ENCODE measurements at regions not wholly inside any gene's neighbourhood (a gene's known extent, or its start where the extent isn't known, plus 50 kb on each side); places are given as distances from the start of the nearest gene placed in this dataset.

DNA sequence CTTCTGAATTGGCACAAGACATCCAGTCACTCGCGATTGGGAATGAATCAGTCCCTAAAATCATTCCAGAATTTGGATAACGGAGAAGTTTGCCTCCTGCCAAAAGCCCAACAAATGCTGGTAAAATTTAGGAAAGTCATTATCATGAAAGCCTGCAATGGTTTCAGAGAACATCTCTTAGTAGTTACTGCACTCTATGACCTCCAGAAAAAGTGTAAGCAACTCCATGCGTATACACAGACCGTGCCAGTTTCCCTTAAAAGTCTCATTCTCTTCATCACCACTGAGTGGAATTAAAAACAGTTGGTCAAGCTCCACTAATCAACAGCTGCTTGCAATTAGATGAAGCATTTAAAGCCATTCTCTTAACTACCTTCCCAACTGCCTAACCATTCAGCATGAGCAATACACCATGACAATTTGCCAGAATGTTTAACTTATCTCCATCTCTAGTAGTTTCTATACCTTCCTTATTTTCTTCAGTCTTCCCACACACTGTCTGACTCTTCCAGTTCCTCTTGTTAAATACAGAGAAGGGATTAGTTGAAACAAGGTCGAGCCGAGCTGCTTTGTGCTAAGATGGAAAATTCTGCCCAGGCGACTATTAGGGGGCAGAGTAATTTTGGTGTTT, 183.6 kb upstream of the PRDM1 start:
- H3K4me3 ChIP-seq: no peak overlapping the region
- WGBS, 3 donors: 43 to 57% (median 43%) methylated on average over 8 of the region's 8 CpGs

DNA sequence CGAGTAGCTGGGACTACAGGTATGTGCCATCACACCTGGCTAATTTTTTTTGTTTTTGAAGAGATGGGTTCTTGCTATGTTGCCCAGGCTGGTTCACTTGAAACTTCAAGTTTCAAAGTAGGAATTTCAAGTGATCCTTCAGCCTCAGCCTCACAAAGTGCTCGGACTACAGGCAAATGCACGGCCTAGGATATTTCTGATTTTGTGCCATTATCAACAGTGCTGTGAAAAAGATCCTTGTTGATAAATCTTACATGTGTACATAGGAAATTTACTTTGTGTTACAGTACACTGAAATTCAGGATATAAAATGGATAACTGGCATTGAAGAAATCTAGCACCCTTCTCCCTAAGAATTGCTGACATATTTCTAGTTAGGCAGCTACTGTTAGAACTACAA, 184.6 kb upstream of the PRDM1 start:
- TF ChIP-seq, protein P1, sequence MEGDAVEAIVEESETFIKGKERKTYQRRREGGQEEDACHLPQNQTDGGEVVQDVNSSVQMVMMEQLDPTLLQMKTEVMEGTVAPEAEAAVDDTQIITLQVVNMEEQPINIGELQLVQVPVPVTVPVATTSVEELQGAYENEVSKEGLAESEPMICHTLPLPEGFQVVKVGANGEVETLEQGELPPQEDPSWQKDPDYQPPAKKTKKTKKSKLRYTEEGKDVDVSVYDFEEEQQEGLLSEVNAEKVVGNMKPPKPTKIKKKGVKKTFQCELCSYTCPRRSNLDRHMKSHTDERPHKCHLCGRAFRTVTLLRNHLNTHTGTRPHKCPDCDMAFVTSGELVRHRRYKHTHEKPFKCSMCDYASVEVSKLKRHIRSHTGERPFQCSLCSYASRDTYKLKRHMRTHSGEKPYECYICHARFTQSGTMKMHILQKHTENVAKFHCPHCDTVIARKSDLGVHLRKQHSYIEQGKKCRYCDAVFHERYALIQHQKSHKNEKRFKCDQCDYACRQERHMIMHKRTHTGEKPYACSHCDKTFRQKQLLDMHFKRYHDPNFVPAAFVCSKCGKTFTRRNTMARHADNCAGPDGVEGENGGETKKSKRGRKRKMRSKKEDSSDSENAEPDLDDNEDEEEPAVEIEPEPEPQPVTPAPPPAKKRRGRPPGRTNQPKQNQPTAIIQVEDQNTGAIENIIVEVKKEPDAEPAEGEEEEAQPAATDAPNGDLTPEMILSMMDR (IDR thresholded peaks at IDR 0.05): no peak
- Histone ChIP-seq H3K4me3 (no peak overlapping the region), H3K27me3 (ENCODE audit: insufficient read depth in 3 of 3, low read length in 2 of 3) (no peaks in the 10 kb centered on the region), H3K36me3 (ENCODE audit: insufficient read depth in 1 of 2, low read depth in 1 of 2) (no peaks in the 10 kb centered on the region), H3K27ac (no peak overlapping the region), H3K9me3 (no peaks in the 10 kb centered on the region), H3K4me1 (no peaks in the 10 kb centered on the region)
- DNase-seq (no peak), ATAC-seq (no peak)
- 93 to 95% (median 94%) methylated on average over 3 of the region's 3 CpGs for WGBS, 3 donors
- intact Hi-C loops (cut with DNase I): no loop called here

More for the DNA sequence above, 183.6 kb upstream of the PRDM1 start:
- TF ChIP-seq, protein P1 (IDR thresholded peaks at IDR 0.05): no peak
- Histone ChIP-seq H3K27me3 (ENCODE audit: insufficient read depth in 3 of 3, low read length in 2 of 3) (no peaks in the 10 kb centered on the region), H3K36me3 (ENCODE audit: insufficient read depth in 1 of 2, low read depth in 1 of 2) (no peaks in the 10 kb centered on the region), H3K9me3 (no peaks in the 10 kb centered on the region), H3K4me1 (no peaks in the 10 kb centered on the region), H3K27ac (no peak overlapping the region)
- no peak for DNase-seq
- ATAC-seq: no peak
- intact Hi-C loops (cut with DNase I): no loop called here

DNA sequence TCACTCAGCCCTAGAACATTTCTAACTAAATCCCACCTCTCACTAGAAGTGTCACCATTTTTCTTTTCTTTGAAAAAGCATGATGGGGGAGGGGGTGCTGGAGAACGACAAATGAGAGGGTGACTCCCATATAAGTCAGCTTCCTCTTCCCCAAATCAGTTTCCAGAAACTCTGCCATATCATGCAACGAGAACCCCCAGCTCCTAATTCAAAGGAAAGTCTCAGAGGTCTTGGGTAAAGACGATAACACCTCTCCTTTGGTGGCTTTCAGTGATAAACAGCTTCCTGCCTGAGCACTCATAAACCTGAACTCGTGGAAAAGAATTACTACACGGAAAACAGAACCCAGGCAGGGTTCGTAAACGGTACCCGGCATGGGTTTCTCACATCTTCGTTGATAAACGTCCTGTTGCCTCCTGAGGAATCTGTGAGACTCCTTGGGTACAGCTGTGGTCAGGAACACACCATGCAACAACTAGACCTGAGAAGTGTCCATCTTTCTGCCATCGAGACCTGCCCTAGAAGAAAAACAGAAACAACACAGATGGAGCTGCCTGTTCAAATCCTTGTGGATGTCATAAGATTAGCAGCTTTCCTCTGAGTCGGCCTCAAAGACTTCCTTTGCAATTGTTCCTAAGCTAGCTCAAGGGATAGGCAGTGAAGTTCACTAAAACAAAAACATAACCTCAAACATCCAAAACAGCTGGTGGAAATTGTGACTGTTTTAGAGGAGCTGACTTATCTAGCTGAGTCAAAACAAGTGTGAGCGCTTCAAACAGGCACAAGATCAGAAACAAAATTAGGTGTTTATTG, 185.8 kb upstream of the PRDM1 start:
- TF ChIP-seq, protein P1 (IDR thresholded peaks at IDR 0.05): no peak
- intact Hi-C loops (cut with DNase I): no loop called here
- Histone ChIP-seq H3K27me3 (ENCODE audit: insufficient read depth in 3 of 3, low read length in 2 of 3) (no peaks in the 10 kb centered on the region), H3K4me1 (no peaks in the 10 kb centered on the region), H3K36me3 (ENCODE audit: insufficient read depth in 1 of 2, low read depth in 1 of 2) (no peaks in the 10 kb centered on the region), H3K27ac (no peak overlapping the region), H3K9me3 (no peaks in the 10 kb centered on the region), H3K4me3 (no peak overlapping the region)
- DNase-seq (no peak), ATAC-seq (peak in 1 of 4 donors; percentile 36)
- WGBS, 3 donors: 56 to 68% (median 61%) methylated on average over 13 of the region's 13 CpGs

DNA sequence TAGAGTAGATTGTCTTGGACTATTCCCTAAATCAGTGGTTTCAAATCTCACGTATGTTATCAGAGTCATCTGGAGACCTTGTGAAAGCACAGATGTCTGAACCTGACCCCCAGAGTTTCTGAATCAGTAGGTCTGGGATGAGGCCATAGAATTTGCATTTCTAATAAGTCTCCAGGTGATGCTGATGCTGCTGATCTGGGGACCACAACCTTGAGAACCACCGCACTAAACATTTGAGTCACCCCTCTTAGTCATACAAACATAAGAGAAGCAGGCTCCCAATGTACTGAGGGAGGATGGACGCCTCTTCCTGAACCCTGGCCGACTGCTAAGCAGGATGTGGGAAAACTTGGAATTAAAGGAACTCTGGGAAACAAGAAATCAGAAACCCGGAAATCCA, 187.8 kb upstream of the PRDM1 start:
- ATAC-seq: no peak
- TF ChIP-seq, protein P1 (IDR thresholded peaks at IDR 0.05): no peak
- H3K4me3 ChIP-seq: no peak overlapping the region
- DNase-seq: no peak
- WGBS, 3 donors: 86 to 95% (median 90%) methylated on average over 5 of the region's 5 CpGs
- no peaks in the 10 kb centered on the region for H3K27me3 ChIP-seq (ENCODE audit: insufficient read depth in 3 of 3, low read length in 2 of 3)
- intact Hi-C loops (cut with DNase I): no loop called here
- no peak overlapping the region for H3K27ac ChIP-seq
- no peaks in the 10 kb centered on the region for H3K9me3 ChIP-seq
- H3K36me3 ChIP-seq (ENCODE audit: insufficient read depth in 1 of 2, low read depth in 1 of 2): no peaks in the 10 kb centered on the region
- no peaks in the 10 kb centered on the region for H3K4me1 ChIP-seq

All from psoas muscle (tissue), 7 donors.